ENCODE measurements at regions not wholly inside any gene's neighbourhood (a gene's known extent, or its start where the extent isn't known, plus 50 kb on each side); places are given as distances from the start of the nearest gene placed in this dataset.
"Not testable (repeated sequence)": the region's sequence is repeated elsewhere in the genome, so short reads cannot be mapped to it uniquely, and the experiment has no call there.

DNA sequence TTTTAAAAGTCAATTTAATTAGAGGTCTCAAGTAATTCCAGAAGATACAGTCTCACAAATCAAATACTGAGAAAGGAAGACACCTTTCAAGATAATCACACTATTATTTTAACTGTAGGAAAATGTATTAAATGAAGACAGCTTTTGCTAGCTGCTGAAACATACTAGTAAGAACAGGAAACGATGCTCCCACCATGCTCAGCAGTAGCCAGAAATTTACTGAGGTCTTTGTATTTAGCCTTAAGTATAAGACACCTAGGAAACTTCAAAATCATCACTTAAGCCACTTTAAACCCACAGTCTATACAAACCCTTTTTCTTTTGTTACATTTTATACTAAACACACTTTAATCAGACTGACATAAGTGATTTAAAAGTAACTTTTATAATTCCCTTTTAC, 72.7 kb upstream of the NPIPB12 start:
- not testable (repeated sequence) for DNase-seq (ENCODE audit: low spot score)

GRCh38 chr16:29581764-29582163, 75.6 kb upstream of the NPIPB12 start:
- DNase-seq (ENCODE audit: low spot score): not testable (repeated sequence)

GRCh38 chr16:29591919-29592318, 71.1 kb upstream of the SPN start:
- not testable (repeated sequence) for DNase-seq (ENCODE audit: low spot score)

- peak; percentile 47 for DNase-seq (ENCODE audit: low spot score)
These were observed 68.7 kb upstream of the SPN start for GRCh38 chr16:29594269-29594925.

GRCh38 chr16:29594926-29595838, 67.9 kb upstream of the SPN start:
- DNase-seq (ENCODE audit: low spot score): peak; percentile 90

DNA sequence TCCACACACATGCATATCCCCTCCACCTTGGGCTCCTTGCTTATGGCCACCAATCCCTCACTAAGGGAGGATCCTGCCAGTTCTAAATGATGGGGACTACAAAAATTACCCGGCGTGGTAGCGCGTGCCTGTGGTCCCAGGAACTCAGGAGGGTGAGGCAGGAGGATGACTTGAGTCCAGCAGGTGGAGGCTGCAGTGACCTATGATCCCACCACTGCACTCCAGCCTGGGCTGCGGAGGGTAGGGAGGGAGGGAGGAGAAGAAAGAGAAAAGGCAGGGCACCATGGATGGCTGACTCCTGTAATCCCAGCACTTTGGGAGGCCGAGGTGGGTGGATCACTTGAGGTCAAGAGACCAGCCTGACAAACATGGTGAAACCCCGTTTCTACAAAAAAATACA, 66.0 kb upstream of the SPN start:
- DNase-seq (ENCODE audit: low spot score): not testable (repeated sequence)

DNA sequence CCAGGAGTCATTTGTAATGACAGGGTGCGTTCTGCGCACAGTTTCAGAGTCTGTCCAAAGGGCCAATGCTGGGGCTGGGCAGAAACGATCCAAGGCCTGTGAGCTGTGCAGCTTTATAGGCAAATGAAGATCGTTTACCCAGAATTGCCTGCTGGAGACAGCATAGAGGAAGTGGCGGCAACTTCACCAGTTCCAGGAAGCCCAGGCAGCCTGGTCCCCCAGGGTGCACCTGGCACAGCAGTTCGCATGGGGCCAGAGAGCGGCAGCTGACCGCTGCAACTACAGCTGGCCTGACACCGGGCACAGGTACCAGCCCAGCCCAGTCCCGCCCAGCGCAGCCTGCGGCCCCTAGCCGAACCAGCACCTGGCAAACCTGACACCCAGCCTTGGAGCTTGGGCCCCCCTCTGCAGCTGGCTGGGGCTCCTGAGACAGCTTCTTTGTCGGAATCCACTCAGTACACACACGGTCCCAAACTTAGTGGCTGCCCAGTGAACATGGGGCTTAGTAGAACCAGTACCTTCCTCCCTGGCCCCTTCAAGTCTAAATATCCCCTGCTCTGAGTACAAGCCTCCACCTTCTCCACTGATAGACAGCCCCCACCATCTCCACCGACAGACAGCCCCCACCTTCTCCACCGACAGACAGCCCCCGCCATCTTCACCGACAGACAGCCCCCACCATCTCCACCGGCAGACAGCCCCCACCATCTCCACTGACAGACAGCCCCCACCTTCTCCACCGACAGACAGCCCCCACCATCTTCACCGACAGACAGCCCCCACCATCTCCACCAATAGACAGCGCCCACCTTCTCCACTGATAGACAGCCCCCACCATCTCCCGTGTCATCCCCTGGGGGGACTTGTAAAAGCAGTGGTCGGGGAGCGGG, 62.7 kb upstream of the SPN start:
- DNase-seq (ENCODE audit: low spot score): not testable (repeated sequence)

- DNase-seq (ENCODE audit: low spot score): not testable (repeated sequence)
These were observed 60.8 kb upstream of the SPN start for GRCh38 chr16:29602247-29602625.

GRCh38 chr16:29602683-29603088, 60.4 kb upstream of the SPN start:
- not testable (repeated sequence) for DNase-seq (ENCODE audit: low spot score)

DNA sequence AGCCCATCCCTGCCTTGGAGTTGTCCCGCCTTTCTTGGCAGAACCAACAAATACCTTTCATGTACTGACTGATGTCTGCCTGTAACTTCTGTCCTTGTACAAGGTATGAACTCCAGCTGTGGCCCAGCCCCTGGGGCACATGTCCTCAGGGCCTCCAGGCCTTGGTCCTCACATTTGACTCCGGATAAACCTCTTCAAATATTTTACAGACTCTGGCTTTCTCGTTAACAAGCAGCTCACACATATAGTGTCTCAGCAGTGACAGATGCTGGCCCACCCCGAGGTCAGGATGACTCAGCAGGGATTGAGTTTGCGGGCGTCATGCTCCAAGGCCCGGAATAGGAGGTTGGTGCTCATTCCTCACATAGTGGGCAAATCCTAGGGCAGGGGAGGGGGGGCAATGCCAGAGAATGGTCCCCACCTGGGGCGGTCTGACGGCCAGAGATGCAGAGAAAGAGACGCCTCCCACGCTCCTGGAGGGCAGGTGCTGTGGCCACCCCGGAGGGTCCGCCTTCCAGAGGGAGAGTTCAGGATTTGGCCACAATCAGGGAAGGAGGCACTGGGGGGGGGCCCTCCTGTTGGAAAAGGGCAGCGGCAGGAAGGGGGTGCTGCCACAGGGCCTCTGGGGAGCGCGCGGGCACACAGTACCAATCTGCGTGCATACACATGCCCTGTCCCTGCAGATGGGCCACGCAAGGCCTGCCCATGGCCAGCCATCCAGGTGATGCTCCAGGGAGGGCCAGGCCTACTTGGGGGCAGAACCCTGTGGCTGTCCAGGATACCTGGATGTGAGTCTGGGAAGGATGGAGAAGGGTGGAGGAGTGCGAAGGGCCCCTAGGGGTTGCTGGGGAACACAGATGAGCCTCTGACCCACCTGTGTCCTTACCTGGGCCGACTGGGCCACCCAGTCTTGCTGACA, 58.2 kb upstream of the SPN start:
- not testable (repeated sequence) for DNase-seq (ENCODE audit: low spot score)

DNA sequence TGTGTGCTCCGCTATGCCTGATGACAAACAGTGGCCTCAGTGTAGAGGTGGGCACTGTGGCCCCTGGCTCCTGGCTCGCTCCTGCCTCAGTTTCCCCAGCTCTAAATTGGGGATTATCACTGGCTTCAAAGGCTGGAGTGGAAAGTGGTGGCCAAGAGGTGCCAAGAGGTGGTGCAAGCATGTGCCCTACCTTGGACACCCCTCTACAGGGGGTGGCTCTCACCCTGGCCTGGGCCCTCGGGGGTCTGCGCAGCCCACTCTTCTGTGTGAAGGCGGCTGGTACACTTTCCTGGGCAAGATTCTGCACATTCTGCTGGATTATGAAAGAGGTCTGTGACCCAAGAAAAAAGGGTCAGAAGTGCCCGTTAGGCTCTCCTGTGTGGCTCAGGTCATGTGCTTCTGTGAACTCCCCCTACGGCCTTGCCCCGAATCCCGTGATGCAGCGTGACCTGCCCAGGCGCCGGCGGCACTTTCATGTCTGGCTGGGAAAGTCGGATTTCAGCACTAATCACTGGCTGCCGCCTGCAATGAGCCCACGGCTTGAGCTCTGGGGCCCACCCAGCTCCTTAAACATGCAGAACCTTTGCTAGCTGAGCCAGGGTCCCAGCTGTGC, 57.3 kb upstream of the SPN start:
- DNase-seq (ENCODE audit: low spot score): not testable (repeated sequence)

GRCh38 chr16:29606669-29607427, 56.2 kb upstream of the SPN start:
- DNase-seq (ENCODE audit: low spot score): not testable (repeated sequence)

DNA sequence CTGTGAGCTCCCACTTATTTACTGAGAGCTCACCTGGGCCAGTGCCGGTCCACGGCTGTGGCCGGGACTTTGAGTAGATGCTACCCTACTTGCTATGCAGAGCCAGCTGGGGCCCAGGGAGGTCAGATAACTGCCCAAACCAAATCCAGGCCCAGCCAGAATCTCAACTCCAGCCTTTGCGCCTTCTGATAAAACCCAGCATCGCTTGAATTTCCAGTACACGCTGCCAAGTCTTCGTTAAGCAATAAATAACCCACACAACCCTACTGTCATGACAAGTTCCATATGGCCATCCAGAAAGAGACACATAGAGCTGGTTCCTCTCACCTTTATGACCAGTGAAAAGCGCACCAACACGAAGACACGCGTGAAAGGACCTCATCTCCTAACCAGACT, 55.6 kb upstream of the SPN start:
- not testable (repeated sequence) for DNase-seq (ENCODE audit: low spot score)

DNA sequence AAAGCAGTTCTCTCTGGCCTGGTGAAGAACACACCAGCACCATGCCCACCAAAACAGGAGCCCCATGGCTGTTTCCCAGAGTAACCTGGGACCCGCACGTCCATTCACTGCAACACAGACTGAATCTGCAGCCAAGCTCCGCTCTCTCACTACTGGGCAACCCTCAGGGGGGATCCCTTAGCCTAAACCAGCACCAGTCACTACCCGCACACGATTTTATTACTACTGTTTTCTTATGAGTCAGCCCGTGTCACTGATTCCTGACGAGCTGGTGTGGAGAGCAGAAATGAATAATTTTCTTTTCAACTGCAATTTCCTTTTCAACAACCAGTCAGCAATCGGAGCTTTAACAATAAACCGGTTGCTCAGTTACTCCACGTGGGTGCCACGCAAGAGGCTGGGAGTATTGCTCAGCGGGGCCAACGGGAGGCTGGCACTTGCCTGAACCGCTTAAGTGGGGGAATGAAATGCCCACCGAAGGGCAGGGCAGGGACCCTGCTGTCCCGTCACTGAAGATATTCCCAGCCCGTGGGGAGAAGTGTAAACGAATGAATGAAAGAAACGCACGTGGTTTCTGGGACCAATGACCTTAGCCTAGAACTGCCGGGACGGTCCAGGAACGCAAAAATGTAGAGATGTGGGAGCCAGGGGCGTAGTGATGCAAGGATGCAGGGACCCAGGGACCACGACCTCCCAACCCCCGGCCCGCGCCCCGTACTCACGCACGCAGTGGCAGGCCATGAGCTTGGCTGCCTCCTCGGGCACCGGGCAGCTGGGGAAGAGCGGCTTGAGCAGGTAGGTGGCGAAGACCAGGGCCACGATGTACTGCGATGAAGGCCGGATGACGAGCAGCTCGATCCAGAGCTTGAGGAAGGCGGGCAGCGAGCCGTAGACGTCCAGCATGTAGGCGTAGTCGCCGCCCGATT, 50.4 kb upstream of the SPN start:
- DNase-seq (ENCODE audit: low spot score): not testable (repeated sequence)

Measured in LoVo (cell line).